IMR-90 (cell line): ENCODE measurements at regions not wholly inside any gene's neighbourhood (a gene's known extent, or its start where the extent isn't known, plus 50 kb on each side); places are given as distances from the start of the nearest gene placed in this dataset.
A peak's percentile ranks its signal among the peaks of the same experiment; 100 is the strongest.

Experiments
- ATAC-seq: fragments of 200-7000 bp; cut with Tn5 transposase; 2 replicates; pipeline ENCODE4 v1.9.1; 2020; ENCODE audit warnings: low read depth, mild to moderate bottlenecking, moderate library complexity
- BruUV-seq: library from RNA; stranded (reverse); fragments of 400-500 nt; replicated peaks from 2 replicates; lab custom pipeline; 2021; lab: Mats Ljungman, UMichigan
- CTCF ChIA-PET: fragments of 300-600 bp; formaldehyde crosslinking; extraction: SDS; loops from one replicate; lab custom pipeline; 2021; ENCODE audit warnings: antibody characterized with exemption; lab: Yijun Ruan, JAX
- POLR2A ChIA-PET: fragments of 300-600 bp; sonication (Branson Sonifier 250); formaldehyde crosslinking; loops from one replicate; lab custom pipeline; 2022; ENCODE audit warnings: antibody characterized with exemption; ENCODE audit not compliant: unreplicated experiment; lab: Charles Lee
- DNase-seq: peaks from one replicate; pipeline ENCODE4 v3.0.0; 2013
- H2AFZ ChIP-seq: replicated peaks from 2 replicates; pipeline ENCODE3; 2013; ENCODE audit warnings: low read length, mild to moderate bottlenecking; ENCODE audit not compliant: poor library complexity
- H2AK5ac ChIP-seq: 2 replicates; pipeline ENCODE4 v1.6.1; 2013; ENCODE audit warnings: low read depth, low read length, inconsistent platforms
- H2AK9ac ChIP-seq: replicated peaks from 2 replicates; pipeline ENCODE3; 2013; ENCODE audit warnings: mild to moderate bottlenecking, low read depth, low read length, moderate library complexity; ENCODE audit not compliant: poor library complexity
- H2BK120ac ChIP-seq: 2 replicates; pipeline ENCODE4 v1.6.1; 2013; ENCODE audit warnings: low read depth, low read length, inconsistent platforms
- H2BK15ac ChIP-seq: 3 replicates; pipeline ENCODE4 v1.6.1; 2013; ENCODE audit warnings: low read depth, low read length, inconsistent platforms
- H2BK20ac ChIP-seq: 2 replicates; pipeline ENCODE4 v1.6.1; 2013; ENCODE audit warnings: low read depth, mild to moderate bottlenecking, inconsistent platforms, low read length, moderate library complexity
- H2BK5ac ChIP-seq: 2 replicates; pipeline ENCODE4 v1.6.1; 2013; ENCODE audit warnings: mild to moderate bottlenecking, low read depth, low read length, inconsistent platforms; ENCODE audit not compliant: poor library complexity, severe bottlenecking
- H3K14ac ChIP-seq: replicated peaks from 2 replicates; pipeline ENCODE4 v1.6.1; 2013; ENCODE audit warnings: low read depth, low read length, inconsistent platforms
- H3K18ac ChIP-seq: 2 replicates; pipeline ENCODE4 v1.6.1; 2013; ENCODE audit warnings: low read depth, low read length, control low read depth
- H3K23ac ChIP-seq: 2 replicates; pipeline ENCODE4 v1.6.1; 2013; ENCODE audit warnings: low read depth, low read length, inconsistent platforms
- H3K27ac ChIP-seq: 2 replicates; pipeline ENCODE4 v1.5.1; 2013; ENCODE audit warnings: mild to moderate bottlenecking, control low read depth, low read length; ENCODE audit not compliant: insufficient read depth
- H3K27me3 ChIP-seq: 2 replicates; pipeline ENCODE4 v1.6.1; 2013; ENCODE audit warnings: low read length; ENCODE audit not compliant: control insufficient read depth, insufficient read depth
- H3K36me3 ChIP-seq: 2 replicates; pipeline ENCODE4 v1.6.1; 2013; ENCODE audit warnings: low read length, mixed read lengths; ENCODE audit not compliant: control insufficient read depth, insufficient read depth
- H3K4ac ChIP-seq: 2 replicates; pipeline ENCODE4 v1.6.1; 2013; ENCODE audit warnings: low read depth, low read length, inconsistent platforms
- H3K4me1 ChIP-seq: 2 replicates; pipeline ENCODE4 v1.6.1; 2013; ENCODE audit warnings: low read length, mixed read lengths; ENCODE audit not compliant: control insufficient read depth, insufficient read depth
- H3K4me2 ChIP-seq: 2 replicates; pipeline ENCODE4 v1.6.1; 2013; ENCODE audit warnings: low read depth, mild to moderate bottlenecking, control low read depth, low read length, moderate library complexity
- H3K4me3 ChIP-seq: 2 replicates; pipeline ENCODE4 v1.5.1; 2013; ENCODE audit warnings: low read depth, mild to moderate bottlenecking, control low read depth, low read length, moderate library complexity; ENCODE audit not compliant: insufficient read depth
- H3K56ac ChIP-seq: 2 replicates; pipeline ENCODE4 v1.6.1; 2013; ENCODE audit warnings: low read length, inconsistent platforms; ENCODE audit not compliant: insufficient read depth; ENCODE audit errors: extremely low read depth
- H3K79me1 ChIP-seq, 2 experiments: 2 replicates each; pipeline ENCODE4 v1.6.1; 2013; ENCODE audit warnings: low read length in 2 of 2, inconsistent platforms in 1 of 2, low read depth in 1 of 2
- H3K9ac ChIP-seq: 2 replicates; pipeline ENCODE4 v1.6.1; 2013; ENCODE audit warnings: low read depth, low read length, control low read depth
- H3K9me1 ChIP-seq: 2 replicates; pipeline ENCODE4 v1.6.1; 2013; ENCODE audit warnings: low read length, inconsistent platforms; ENCODE audit not compliant: insufficient read depth
- H3K9me3 ChIP-seq: 2 replicates; pipeline ENCODE4 v1.6.1; 2013; ENCODE audit warnings: low read length; ENCODE audit not compliant: control insufficient read depth, insufficient read depth
- H4K20me1 ChIP-seq: 2 replicates; pipeline ENCODE4 v1.6.1; 2013; ENCODE audit warnings: low read length, inconsistent platforms; ENCODE audit not compliant: insufficient read depth
- H4K5ac ChIP-seq: 2 replicates; pipeline ENCODE4 v1.6.1; 2013; ENCODE audit warnings: mild to moderate bottlenecking, low read depth, low read length, control low read depth
- H4K8ac ChIP-seq, 2 experiments: 2 replicates each; pipeline ENCODE4 v1.6.1; 2013; ENCODE audit warnings: low read depth in 2 of 2, low read length in 2 of 2, control low read depth in 1 of 2, inconsistent platforms in 1 of 2
- H4K91ac ChIP-seq: 2 replicates; pipeline ENCODE4 v1.6.1; 2013; ENCODE audit warnings: low read depth, low read length, inconsistent platforms; ENCODE audit not compliant: insufficient read depth
- CEBPB ChIP-seq: IDR thresholded peaks from 2 replicates; pipeline ENCODE4 v1.6.1; 2012; ENCODE audit warnings: low read depth, low read length, improper control_type of control experiment
- CTCF ChIP-seq: conservative IDR thresholded peaks from 2 replicates; pipeline ENCODE4 v1.5.1; 2012; ENCODE audit warnings: mild to moderate bottlenecking, low read depth, low read length, improper control_type of control experiment
- POLR2A ChIP-seq: IDR thresholded peaks from 2 replicates; pipeline ENCODE4 v1.6.1; 2012; ENCODE audit warnings: mild to moderate bottlenecking, low read depth, low read length
- SMC3 ChIP-seq: fragments of 150-350 bp; IDR thresholded peaks from 2 replicates; pipeline ENCODE4 v1.6.1; 2016; ENCODE audit warnings: low read depth, mild to moderate bottlenecking, antibody characterized with exemption, low read length, moderate library complexity
- USF2 ChIP-seq: fragments of 150-350 bp; IDR thresholded peaks from 2 replicates; pipeline ENCODE4 v1.6.1; 2017; ENCODE audit warnings: mild to moderate bottlenecking, antibody characterized with exemption, low read length, low read depth
- WGBS, 2 experiments: methylation state at CpG; one replicate each; pipeline versions ENCODE4 v1.1.5 to v1.1.7; 2013; ENCODE audit warnings: missing lambda C conversion rate in 2 of 2; ENCODE audit not compliant: insufficient read length in 1 of 2; ENCODE audit errors: extremely low coverage in 2 of 2; 5-methylcytosine and 5-hydroxymethylcytosine counted together
- dilution Hi-C: fragments of 300-500 bp; cut with HindIII; formaldehyde crosslinking; loops from one replicate; pipeline ENCODE4 v1.14.3; 2018; ENCODE audit warnings: low sequenced_read_pairs; ENCODE audit not compliant: unreplicated experiment
- in situ Hi-C: fragments of 300-500 bp; cut with MboI; formaldehyde crosslinking; loops from 3 replicates; pipeline ENCODE4 v1.14.3; 2019; ENCODE audit warnings: low sequenced_read_pairs, inconsistent platforms, mixed read lengths
- intact Hi-C: fragments of 100-400 bp; cut with micrococcal nuclease; formaldehyde crosslinking; loops from 2 replicates; pipeline ENCODE4 v1.10.0; 2022

GRCh38 chr21:35394634-35395369, 345.7 kb upstream of the RUNX1 start:
- BruUV-seq: no TSS peak
- Histone ChIP-seq H3K23ac (no peak overlapping the region), H4K5ac (no peak overlapping the region), H3K4ac (peak overlapping the region; percentile 25; the same call in 1 of the 2 replicates), H3K9ac (no peak overlapping the region), H3K4me3 (no peak overlapping the region), H3K27me3 (no peaks in the 10 kb centered on the region), H2BK120ac (peak overlapping the region; percentile 3; the same call in 1 of the 2 replicates), H3K14ac (no peak overlapping the region), H3K4me2 (no peak overlapping the region), H4K8ac (no peak overlapping the region), H3K56ac (no peak overlapping the region), H2BK15ac (no peak overlapping the region), H3K18ac (no peak overlapping the region; the same call in 1 of the 2 replicates), H3K9me1 (peaks cover 5% of the 10 kb centered on the region; the same call in 1 of the 2 replicates), H4K20me1 (no peaks in the 10 kb centered on the region), H2AK9ac (no peak overlapping the region), H3K9me3 (no peaks in the 10 kb centered on the region), H2AFZ (no peak overlapping the region), H2BK5ac (no peak overlapping the region), H2AK5ac (peak overlapping the region; percentile 53; the same call in 1 of the 2 replicates), H3K27ac (no peak overlapping the region), H3K4me1 (peaks cover 9% of the 10 kb centered on the region), H2BK20ac (peak overlapping the region; percentile 60), H3K36me3 (no peaks in the 10 kb centered on the region), H4K91ac (no peak overlapping the region), H3K79me1 (no peaks in the 10 kb centered on the region)
- intact Hi-C loops (loop anchor here (5.0 kb wide), 1 partner anchor 138 kb away; no protein-coding TSS in a partner anchor), dilution Hi-C loops (no loop called here), in situ Hi-C loops (no loop called here)
- 100% methylated on average over 1 of the region's 7 CpGs; no CpG with 5 or more reads in 1 of the 2 experiments for WGBS, 2 experiments
- CTCF ChIA-PET: no interaction called here
- ATAC-seq: no peak
- no peak for DNase-seq
- POLR2A ChIA-PET: no interaction called here
- no peak for TF ChIP-seq POLR2A
- 0 out of 2 replicates have a peak, but pooled peaks have one; percentile 7 for TF ChIP-seq CEBPB
- TF ChIP-seq SMC3: no peak
- TF ChIP-seq CTCF: no peak
- TF ChIP-seq USF2: no peak
